Transverse colon (tissue), 4 donors: ENCODE measurements at regions not wholly inside any gene's neighbourhood (a gene's known extent, or its start where the extent isn't known, plus 50 kb on each side); places are given as distances from the start of the nearest gene placed in this dataset.

Experiments used
- DNase-seq: peaks from one replicate; pipeline ENCODE4 v3.0.0-alpha.2; 2019
- H3K27ac ChIP-seq, 4 donors: fragments of 200-600 bp; sonication (generic); 2 replicates each; pipeline ENCODE4 v1.5.1; 2016 to 2018; ENCODE audit warnings: inconsistent platforms in 4 of 4
- H3K27me3 ChIP-seq: fragments of 200-600 bp; sonication (generic); 2 replicates; pipeline ENCODE4 v1.5.1; 2017; ENCODE audit warnings: inconsistent platforms
- H3K36me3 ChIP-seq, 4 donors: fragments of 200-600 bp; sonication (generic); 2 replicates each; pipeline ENCODE4 v1.5.1; 2017 to 2019; ENCODE audit warnings: inconsistent platforms in 4 of 4
- H3K4me1 ChIP-seq, 4 donors: fragments of 200-600 bp; sonication (generic); 2 replicates each; pipeline ENCODE4 v1.5.1; 2017 to 2020; ENCODE audit warnings: inconsistent platforms in 4 of 4
- H3K4me3 ChIP-seq, 4 donors: fragments of 200-600 bp; sonication (generic); 1 replicate in 1 of 4; 2 replicates in 3 of 4; pipeline versions ENCODE4 v1.5.1 to v1.6.1; 2017 to 2019; ENCODE audit warnings: inconsistent platforms in 4 of 4
- H3K9me3 ChIP-seq, 2 donors: fragments of 200-600 bp; sonication (generic); 2 replicates each; pipeline ENCODE4 v1.5.1; 2017 to 2019; ENCODE audit warnings: inconsistent platforms in 2 of 2
- CTCF ChIP-seq, 5 experiments: fragments of 200-600 bp in 3 of 5; fragments of 450-650 bp in 2 of 5; sonication (generic) in 3 of 5; IDR thresholded peaks; 1 replicate in 2 of 5; 2 replicates in 3 of 5; pipeline ENCODE4 v1.5.1; 2016 to 2017; ENCODE audit warnings: antibody characterized with exemption in 5 of 5, inconsistent platforms in 3 of 5, mild to moderate bottlenecking in 2 of 5, moderate library complexity in 1 of 5
- EP300 ChIP-seq: sonication (generic); formaldehyde crosslinking; IDR thresholded peaks from one replicate; pipeline ENCODE4 v1.6.1; 2017; ENCODE audit warnings: antibody characterized with exemption, low read depth
- POLR2A ChIP-seq: fragments of 450-650 bp; IDR thresholded peaks from one replicate; pipeline ENCODE4 v1.6.1; 2016; ENCODE audit warnings: antibody characterized with exemption, mild to moderate bottlenecking, moderate library complexity
- POLR2AphosphoS5 ChIP-seq, 3 donors: sonication (generic); formaldehyde crosslinking; IDR thresholded peaks; one replicate each; pipeline ENCODE4 v1.6.1; 2016; ENCODE audit warnings: antibody characterized with exemption in 3 of 3
- WGBS, 2 donors: methylation state at CpG; one replicate each; pipeline ENCODE4 v1.1.5; 2018; ENCODE audit warnings: low coverage in 1 of 2; 5-methylcytosine and 5-hydroxymethylcytosine counted together
- in situ Hi-C, 4 donors: fragments of 200-750 bp; cut with MboI; loops; one replicate each; pipeline versions ENCODE4 v1.15.0 to v1.15.1; 2017; ENCODE audit warnings: low sequenced_read_pairs in 3 of 4, low pct_ligation_motif_present in 1 of 4, low pct_unique_long_range_greater_than_20kb in 1 of 4
- intact Hi-C: fragments of 100-400 bp; cut with DNase I; formaldehyde crosslinking; loops from one replicate; pipeline ENCODE4 v1.15.1; 2023; ENCODE audit warnings: low total_unique reads

- Histone ChIP-seq H3K9me3 (no peaks in the 10 kb centered on the region), H3K27me3 (no peaks in the 10 kb centered on the region), H3K36me3 (no peaks in the 10 kb centered on the region), H3K4me1 (no peaks in the 10 kb centered on the region), H3K27ac (no peak overlapping the region), H3K4me3 (no peak overlapping the region)
- no peak for DNase-seq
- no peak for TF ChIP-seq EP300
- TF ChIP-seq CTCF (IDR thresholded peaks at IDR 0.05), result peak in 4 of 5 experiments; percentile 20 to 36 (median 27)
- no peak for TF ChIP-seq POLR2A
- no peak for TF ChIP-seq POLR2AphosphoS5 (IDR thresholded peaks at IDR 0.05)
- intact Hi-C loops (no loop called here), in situ Hi-C loops (no loop called here)
- WGBS, 2 donors, result 0% methylated on average over 2 of the region's 2 CpGs
These were observed 73.3 kb downstream of the TASL start for GRCh38 chrX:30504309-30504708.

- Histone ChIP-seq H3K36me3 (no peaks in the 10 kb centered on the region), H3K27me3 (no peaks in the 10 kb centered on the region), H3K27ac (no peak overlapping the region), H3K4me1 (no peaks in the 10 kb centered on the region), H3K9me3 (no peaks in the 10 kb centered on the region), H3K4me3 (no peak overlapping the region)
- DNase-seq, result no peak
- intact Hi-C loops (no loop called here), in situ Hi-C loops (no loop called here)
- 40 to 82% methylated on average over 1 of the region's 1 CpG for WGBS, 2 donors
- TF ChIP-seq EP300, result no peak
- no peak for TF ChIP-seq CTCF (IDR thresholded peaks at IDR 0.05)
- no peak for TF ChIP-seq POLR2AphosphoS5 (IDR thresholded peaks at IDR 0.05)
- no peak for TF ChIP-seq POLR2A
These were observed 82.1 kb downstream of the TASL start for GRCh38 chrX:30495468-30495867.

- Histone ChIP-seq H3K9me3 (no peaks in the 10 kb centered on the region), H3K27me3 (no peaks in the 10 kb centered on the region), H3K4me3 (no peak overlapping the region), H3K4me1 (no peaks in the 10 kb centered on the region), H3K36me3 (no peaks in the 10 kb centered on the region), H3K27ac (no peak overlapping the region)
- DNase-seq, result no peak
- in situ Hi-C loops (no loop called here), intact Hi-C loops (no loop called here)
- TF ChIP-seq EP300 (no peak), POLR2AphosphoS5 (IDR thresholded peaks at IDR 0.05) (no peak), POLR2A (no peak), CTCF (IDR thresholded peaks at IDR 0.05) (no peak)
- WGBS, 2 donors, result 53% methylated on average over 1 of the region's 1 CpG; no CpG with 5 or more reads in 1 of the 2 donors
These were observed 84.2 kb downstream of the TASL start for GRCh38 chrX:30493348-30493747.

GRCh38 chrX:30489323-30489722 is 88.2 kb downstream of the TASL start:
- no peak overlapping the region for H3K27ac ChIP-seq
- no peaks in the 10 kb centered on the region for H3K27me3 ChIP-seq
- no peak overlapping the region for H3K4me3 ChIP-seq
- TF ChIP-seq POLR2A (no peak), CTCF (IDR thresholded peaks at IDR 0.05) (no peak), POLR2AphosphoS5 (IDR thresholded peaks at IDR 0.05) (no peak), EP300 (no peak)
- H3K36me3 ChIP-seq, result no peaks in the 10 kb centered on the region
- H3K9me3 ChIP-seq, result no peaks in the 10 kb centered on the region
- DNase-seq, result no peak
- intact Hi-C loops (no loop called here), in situ Hi-C loops (no loop called here)
- WGBS, 2 donors, result 84% methylated on average over 2 of the region's 2 CpGs; no CpG with 5 or more reads in 1 of the 2 donors
- H3K4me1 ChIP-seq, result no peaks in the 10 kb centered on the region
